ENCODE measurements at regions not wholly inside any gene's neighbourhood (a gene's known extent, or its start where the extent isn't known, plus 50 kb on each side); places are given as distances from the start of the nearest gene placed in this dataset.

DNA sequence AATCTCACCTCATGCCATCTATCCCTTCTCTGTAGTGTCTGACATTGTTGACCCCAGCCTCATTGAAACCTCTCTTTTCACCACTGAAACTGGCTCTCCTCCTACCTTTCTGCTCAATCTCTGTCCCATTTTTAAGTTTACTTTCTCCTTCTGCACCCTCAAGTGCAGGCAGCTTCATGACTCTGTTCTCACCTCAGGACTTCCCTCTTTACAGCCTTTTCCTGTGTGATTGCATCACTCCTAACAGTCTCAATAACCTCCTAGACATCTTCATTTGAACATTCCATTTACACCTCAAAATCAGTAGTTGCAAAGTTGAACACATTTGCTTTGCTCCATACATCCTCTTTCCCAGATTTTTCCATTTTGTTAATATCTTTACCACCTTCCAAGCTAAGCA is 172.1 kb downstream of the RASEF start:
- H4K5ac ChIP-seq (ENCODE audit: insufficient read length, low read depth, low read length): no peak overlapping the region
- no peaks in the 10 kb centered on the region for H4K20me1 ChIP-seq (ENCODE audit: control insufficient read depth, insufficient read depth, insufficient read length)
- H3K56ac ChIP-seq (ENCODE audit: insufficient read length, low read depth, low read length): no peak overlapping the region
- H3K79me1 ChIP-seq (ENCODE audit: insufficient read depth, low read depth, low read length, poor library complexity, severe bottlenecking): no peaks in the 10 kb centered on the region
- no peak overlapping the region for H3K9ac ChIP-seq (ENCODE audit: extremely low read depth, insufficient read length, low read length)
- peaks cover 7 to 16% of the 10 kb centered on the region in 2 experiments; a peak in 3 of 4 replicates for H3K4me1 Mint-ChIP-seq
- no peaks in the 10 kb centered on the region for H3K79me2 ChIP-seq (ENCODE audit: insufficient read depth, low read length)
- no peaks in the 10 kb centered on the region for H3K23me2 ChIP-seq (ENCODE audit: insufficient read length, low read depth, low read length, poor library complexity, severe bottlenecking)
- no peak overlapping the region for H3K23ac ChIP-seq (ENCODE audit: insufficient read length, low read depth, low read length)
- no peak overlapping the region for H2AFZ ChIP-seq (ENCODE audit: low read length)
- no peak overlapping the region for H2BK5ac ChIP-seq (ENCODE audit: insufficient read length, low read length)
- H4K91ac ChIP-seq (ENCODE audit: insufficient read length, low read depth, low read length): no peak overlapping the region
- no peak overlapping the region for H3K4ac ChIP-seq (ENCODE audit: low read depth, low read length)
- peaks cover 12% of the 10 kb centered on the region; the same call in 1 of the 2 replicates for H3K4me1 ChIP-seq (ENCODE audit: insufficient read depth, low read length)
- no peaks in the 10 kb centered on the region for H3K9me3 ChIP-seq (ENCODE audit: control insufficient read depth, low read depth, low read length)
- no peak overlapping the region for H4K8ac ChIP-seq (replicated peaks; ENCODE audit: insufficient read length, low read depth, low read length)
- H3K4me3 Mint-ChIP-seq: no peak overlapping the region
- H3K9me3 Mint-ChIP-seq: peaks cover 0 to 9% of the 10 kb centered on the region in 2 experiments; a peak in 2 of 5 replicates
- no peak overlapping the region for H3K27ac Mint-ChIP-seq
- H3K18ac ChIP-seq (ENCODE audit: insufficient read length, low read depth, low read length): no peak overlapping the region
- H3K36me3 Mint-ChIP-seq (ENCODE audit: insufficient read depth in 1 of 3, low read depth in 3 of 3): peaks cover 4 to 11% (median 9%) of the 10 kb centered on the region in 3 experiments; a peak in 5 of 7 replicates
- no peak overlapping the region for H2BK120ac ChIP-seq (ENCODE audit: low read depth, low read length, poor library complexity, severe bottlenecking)
- H3T11ph ChIP-seq (ENCODE audit: low read length): no peak overlapping the region
- no peak overlapping the region for H2BK12ac ChIP-seq (ENCODE audit: insufficient read length, low read depth, low read length)
- TF ChIP-seq CTCF (conservative IDR thresholded peaks at IDR 0.05): no peak
- H3K27me3 Mint-ChIP-seq (ENCODE audit: low read depth): no peaks in the 10 kb centered on the region
- H3K14ac ChIP-seq (ENCODE audit: insufficient read depth, low read length): no peak overlapping the region
- no peak for DNase-seq
- no peak overlapping the region for H2BK20ac ChIP-seq (ENCODE audit: low read depth, low read length, poor library complexity, severe bottlenecking)
- H2AK5ac ChIP-seq (ENCODE audit: insufficient read length, low read length): no peak overlapping the region
- no peaks in the 10 kb centered on the region for H3K27me3 ChIP-seq (ENCODE audit: insufficient read depth, low read length)
- H3K27ac ChIP-seq (ENCODE audit: insufficient read length, low read depth, low read length): no peak overlapping the region
- no peak overlapping the region for H2BK15ac ChIP-seq (ENCODE audit: low read depth, low read length)
- H3K4me2 ChIP-seq (ENCODE audit: insufficient read depth, insufficient read length, low read length): no peak overlapping the region
